ENCODE measurements at regions not wholly inside any gene's neighbourhood (a gene's known extent, or its start where the extent isn't known, plus 50 kb on each side); places are given as distances from the start of the nearest gene placed in this dataset.
"Not testable (repeated sequence)": the region's sequence is repeated elsewhere in the genome, so short reads cannot be mapped to it uniquely, and the experiment has no call there.

GRCh38 chr1:70760154-70760553, 287.5 kb downstream of the PTGER3 start:
- DNase-seq = no peak

- DNase-seq = no peak
Observed at GRCh38 chr1:70762386-70762785, 285.2 kb downstream of the PTGER3 start.

DNA sequence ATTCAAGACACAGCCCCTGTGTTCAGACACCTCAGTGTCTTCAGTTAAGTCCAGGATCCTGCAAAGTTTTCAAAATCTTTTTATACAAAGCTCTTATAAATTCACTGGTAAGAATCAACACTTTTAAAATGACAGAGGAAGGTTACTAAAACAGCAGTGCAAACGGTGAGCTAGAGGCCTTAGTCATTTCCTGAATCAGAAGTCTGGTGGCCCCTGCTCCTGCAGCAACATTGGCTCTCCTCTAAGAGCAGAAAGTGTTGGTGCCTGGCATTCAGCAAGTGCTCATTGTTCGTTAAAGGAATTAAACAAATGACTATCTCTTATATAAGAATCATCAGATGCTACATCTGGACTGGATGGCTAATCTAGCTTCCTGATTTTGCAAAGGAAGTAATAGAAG, 282.9 kb downstream of the PTGER3 start:
- no peak for DNase-seq

DNA sequence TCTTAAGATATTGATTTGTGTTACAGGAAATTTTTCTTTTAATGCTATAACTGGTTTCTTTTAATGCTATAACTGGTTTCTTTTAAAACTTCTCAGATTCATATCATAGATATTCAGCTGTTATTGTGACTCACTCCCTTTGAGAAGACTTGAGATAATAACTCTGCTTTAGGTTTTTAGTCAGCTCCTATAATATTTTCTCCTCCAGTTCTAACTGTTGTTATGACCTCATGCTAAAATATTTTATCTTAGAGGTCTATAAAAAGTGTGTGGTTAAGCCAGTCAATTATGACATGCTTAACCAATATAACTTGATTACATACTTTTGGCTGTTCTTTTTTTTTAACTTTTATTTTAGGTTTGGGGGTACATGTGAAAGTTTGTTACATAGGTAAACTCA, 280.2 kb downstream of the PTGER3 start:
- DNase-seq = no peak

DNA sequence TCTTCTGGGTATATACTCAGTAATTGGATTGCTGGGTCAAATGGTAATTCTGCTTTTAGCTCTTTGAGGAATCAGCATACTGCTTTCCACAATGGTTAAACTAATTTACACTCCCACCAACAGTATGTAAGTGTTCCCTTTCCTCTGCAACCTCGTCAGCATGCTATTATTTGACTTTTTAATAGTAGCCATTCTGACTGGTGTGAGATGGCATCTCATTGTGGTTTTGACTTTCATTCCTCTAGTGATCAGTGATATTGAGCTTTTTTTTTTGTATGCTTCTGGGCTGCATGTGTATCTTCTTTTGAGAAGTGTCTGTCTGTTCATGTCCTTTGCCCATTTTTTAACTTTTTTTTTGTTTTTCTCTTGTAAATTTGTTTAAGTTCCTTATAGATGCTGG, 279.4 kb downstream of the PTGER3 start:
- DNase-seq = no peak

DNA sequence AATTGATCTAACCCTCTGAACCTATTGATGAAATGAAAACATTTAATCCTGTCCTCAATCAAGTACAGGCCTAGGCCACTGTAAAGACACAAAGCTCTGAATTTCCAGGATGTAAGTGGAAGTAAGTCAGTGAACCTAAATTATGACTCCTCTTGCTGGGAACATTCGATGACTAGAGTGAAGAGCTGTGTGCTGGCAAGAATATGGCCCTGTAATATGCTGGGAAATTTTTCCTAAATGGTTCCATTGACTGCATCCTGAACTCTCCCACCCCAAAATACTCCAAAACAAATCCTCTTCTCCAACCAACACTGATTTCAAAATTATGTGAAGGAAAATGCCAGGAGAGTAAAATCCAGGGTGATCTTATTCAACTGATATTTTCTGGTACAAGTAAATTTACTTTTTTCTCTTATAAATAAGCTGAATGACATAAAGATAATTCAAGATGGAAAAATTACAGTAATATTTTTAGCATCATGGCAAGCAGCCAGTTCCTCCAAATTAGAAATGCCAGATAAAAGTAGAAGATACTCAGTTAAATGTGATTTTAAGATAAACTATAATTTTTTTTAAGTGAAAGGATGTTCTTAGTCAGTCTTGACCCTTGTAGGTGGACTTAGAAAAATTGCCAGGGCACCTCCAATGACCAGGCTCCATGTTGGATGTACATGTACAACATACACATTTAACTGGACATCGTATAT, 269.4 kb downstream of the PTGER3 start:
- DNase-seq = no peak

DNA sequence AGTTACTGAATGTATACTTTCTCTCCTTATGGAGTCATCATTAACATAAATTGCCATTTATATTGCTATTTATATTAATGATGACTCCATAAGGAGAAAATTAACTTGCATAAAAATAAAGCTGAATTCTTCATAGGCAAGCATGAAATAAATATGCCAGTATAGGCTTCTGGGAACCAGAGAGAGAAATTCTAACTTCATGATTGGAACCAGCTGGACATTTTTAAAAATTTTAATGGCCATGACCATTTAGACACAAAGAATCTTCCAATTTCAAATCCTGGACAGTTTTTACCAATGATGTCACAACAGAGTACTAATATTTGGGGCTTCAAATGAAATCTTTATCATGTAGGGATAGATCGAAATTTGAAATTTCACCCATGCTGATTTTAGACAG, 268.7 kb downstream of the PTGER3 start:
- no peak for DNase-seq

DNA sequence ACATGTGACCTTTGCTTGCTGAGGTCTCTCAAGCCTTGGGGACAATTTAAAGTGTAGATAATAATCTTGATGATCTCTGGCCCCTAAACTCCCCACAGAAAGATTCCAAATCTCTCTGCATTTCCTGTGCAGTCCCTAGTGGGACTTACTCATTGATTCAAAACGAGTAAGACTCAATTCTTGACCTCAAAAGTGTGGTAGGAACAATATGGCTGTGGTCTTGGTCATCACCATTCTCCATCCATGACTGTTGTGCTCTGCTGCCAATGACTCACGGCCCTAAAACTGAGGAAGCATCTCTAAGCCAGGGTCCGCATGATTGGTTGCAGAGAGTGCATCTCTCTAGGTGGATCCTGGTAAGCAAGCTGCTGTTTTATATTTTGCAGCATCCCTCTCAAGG, 268.0 kb downstream of the PTGER3 start:
- DNase-seq = no peak

- no peak for DNase-seq
Observed at GRCh38 chr1:70785287-70785686, 262.3 kb downstream of the PTGER3 start.

DNA sequence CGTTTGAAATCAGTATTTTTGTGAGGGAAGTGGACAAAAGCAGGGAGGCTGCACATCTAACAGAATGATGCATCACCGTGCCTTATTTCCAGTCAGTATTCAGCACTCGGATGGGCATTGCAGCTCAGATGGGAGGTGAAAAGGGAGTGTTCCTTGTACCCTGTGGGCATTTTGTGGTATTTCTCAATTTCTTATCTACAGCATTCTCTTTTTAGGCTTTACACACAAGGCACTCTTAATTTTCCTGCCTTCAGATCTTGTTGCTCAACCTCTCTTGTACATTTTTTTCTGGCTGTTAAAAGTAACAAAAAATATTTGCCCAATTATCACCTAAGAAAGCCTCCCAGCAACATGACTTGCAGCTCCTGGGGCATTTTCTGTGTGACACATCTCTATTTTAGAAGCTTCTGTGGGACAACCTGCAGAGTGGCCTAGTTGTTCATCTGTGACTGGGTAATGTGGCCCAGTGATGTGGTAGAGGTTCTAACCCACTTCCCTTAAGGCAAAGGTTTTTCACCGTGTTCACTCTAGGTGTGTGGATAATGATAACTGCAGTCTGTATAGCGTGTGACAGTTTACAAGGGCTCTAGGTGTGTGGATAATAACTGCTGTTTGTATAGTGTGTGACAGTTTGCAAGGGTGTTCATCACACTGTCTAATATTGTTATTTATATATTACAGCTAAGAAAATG, 257.2 kb downstream of the PTGER3 start:
- no peak for DNase-seq

GRCh38 chr1:70795064-70795463, 252.6 kb downstream of the PTGER3 start:
- DNase-seq = not testable (repeated sequence)

DNA sequence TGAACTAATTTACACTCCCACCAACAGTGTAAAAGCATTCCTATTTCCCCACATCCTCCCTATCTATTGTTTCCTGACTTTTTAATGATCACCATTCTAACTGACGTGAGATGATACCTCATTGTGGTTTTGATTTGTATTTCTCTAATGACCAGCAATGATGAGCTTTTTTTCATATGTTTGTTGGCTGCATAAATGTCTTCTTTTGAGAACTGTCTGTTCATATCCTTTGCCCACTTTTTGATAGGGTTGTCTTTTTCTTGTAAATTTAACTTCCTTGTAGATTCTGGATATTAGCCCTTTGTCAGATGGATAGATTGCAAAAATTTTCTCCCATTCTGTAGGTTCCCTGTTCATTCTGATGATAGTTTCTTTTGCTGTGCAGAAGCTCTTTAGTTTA, 251.3 kb downstream of the PTGER3 start:
- DNase-seq = not testable (repeated sequence)

GRCh38 chr1:70802625-70803024, 245.0 kb downstream of the PTGER3 start:
- not testable (repeated sequence) for DNase-seq

- no peak for DNase-seq
Observed at GRCh38 chr1:70805641-70806040, 242.0 kb downstream of the PTGER3 start.

- DNase-seq = no peak
Observed at GRCh38 chr1:70807088-70807664, 240.4 kb downstream of the PTGER3 start.

DNA sequence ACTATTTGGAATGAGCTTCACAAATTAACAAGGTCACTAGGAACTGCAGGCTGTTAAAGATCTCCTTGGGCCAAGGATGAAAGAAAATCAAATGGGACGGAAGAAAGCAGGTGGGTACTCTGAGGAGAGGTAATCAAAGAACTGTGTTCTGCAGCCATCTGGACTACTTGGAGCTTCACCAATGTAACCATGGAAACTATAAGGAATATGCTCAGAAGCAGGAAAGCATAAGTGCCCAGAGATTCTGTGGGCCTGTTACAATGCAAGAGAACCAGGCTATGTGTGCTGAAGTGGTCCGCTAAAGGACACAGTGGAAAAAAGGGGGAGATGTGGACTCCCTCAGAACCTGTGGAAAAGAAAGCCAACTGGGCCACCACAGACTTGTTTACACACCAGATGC, 238.5 kb downstream of the PTGER3 start:
- DNase-seq = peak; percentile 90 to 94

DNA sequence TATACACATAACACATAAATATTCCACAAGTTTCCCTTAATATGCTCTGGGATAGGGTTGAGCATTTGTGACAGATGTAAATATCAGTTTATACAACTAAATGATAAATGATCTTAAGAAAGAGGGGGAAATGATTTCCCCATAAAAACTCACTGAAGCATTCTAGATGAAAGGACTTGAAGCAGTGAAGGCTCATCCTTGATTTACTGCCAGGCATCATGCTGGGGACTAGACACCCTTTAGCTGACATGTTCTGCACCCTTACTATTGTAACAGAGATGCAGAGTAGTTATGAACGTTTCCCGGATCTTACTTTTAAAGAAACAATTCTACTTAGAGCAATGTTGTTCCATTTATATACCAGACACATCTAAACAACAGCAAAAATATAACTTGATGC, 235.8 kb downstream of the PTGER3 start:
- no peak for DNase-seq

- no peak for DNase-seq
Observed at GRCh38 chr1:70812442-70813109, 235.0 kb downstream of the PTGER3 start.

GRCh38 chr1:70818401-70818800, 229.2 kb downstream of the PTGER3 start:
- no peak for DNase-seq

GRCh38 chr1:70819231-70819630, 228.4 kb downstream of the PTGER3 start:
- no peak for DNase-seq

DNA sequence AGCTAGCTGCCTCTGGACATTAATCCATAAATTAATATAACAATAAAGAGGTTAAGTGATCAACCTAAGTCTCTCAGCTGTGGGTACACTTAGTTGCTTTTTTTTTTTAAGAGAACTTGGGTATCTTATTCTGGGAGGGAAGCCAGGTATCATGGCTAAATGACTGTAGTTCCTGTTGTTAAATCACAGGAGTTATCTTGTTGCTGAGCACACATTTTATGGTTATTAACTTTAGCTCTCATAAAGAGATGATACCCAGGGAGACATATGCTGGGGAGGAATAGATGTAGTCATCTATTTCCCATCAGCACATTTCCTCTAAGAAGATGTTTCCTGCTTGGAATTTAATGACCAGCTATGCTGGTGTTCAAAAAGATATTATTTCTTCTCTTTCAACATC, 227.8 kb downstream of the PTGER3 start:
- DNase-seq = no peak

GRCh38 chr1:70820396-70820795, 227.2 kb downstream of the PTGER3 start:
- DNase-seq = no peak

GRCh38 chr1:70820995-70821394, 226.6 kb downstream of the PTGER3 start:
- DNase-seq = no peak

GRCh38 chr1:70826428-70826827, 221.2 kb downstream of the PTGER3 start:
- no peak for DNase-seq
